Hepatocyte (in vitro differentiated cells): ENCODE measurements at regions not wholly inside any gene's neighbourhood (a gene's known extent, or its start where the extent isn't known, plus 50 kb on each side); places are given as distances from the start of the nearest gene placed in this dataset.
"Not testable (repeated sequence)": the region's sequence is repeated elsewhere in the genome, so short reads cannot be mapped to it uniquely, and the experiment has no call there.

Experiments
- EZH2 ChIP-seq: fragments of 200-600 bp; sonication (generic); IDR thresholded peaks from 2 replicates; pipeline ENCODE4 v1.6.1; 2016; ENCODE audit warnings: antibody characterized with exemption, mild to moderate bottlenecking, borderline replicate concordance
- TF ChIP-seq, protein P1 (sequence below): fragments of 200-600 bp; sonication (generic); IDR thresholded peaks from 2 replicates; pipeline ENCODE4 v1.5.1; 2016; ENCODE audit warnings: antibody characterized with exemption, mild to moderate bottlenecking; ENCODE audit not compliant: poor library complexity

DNA sequence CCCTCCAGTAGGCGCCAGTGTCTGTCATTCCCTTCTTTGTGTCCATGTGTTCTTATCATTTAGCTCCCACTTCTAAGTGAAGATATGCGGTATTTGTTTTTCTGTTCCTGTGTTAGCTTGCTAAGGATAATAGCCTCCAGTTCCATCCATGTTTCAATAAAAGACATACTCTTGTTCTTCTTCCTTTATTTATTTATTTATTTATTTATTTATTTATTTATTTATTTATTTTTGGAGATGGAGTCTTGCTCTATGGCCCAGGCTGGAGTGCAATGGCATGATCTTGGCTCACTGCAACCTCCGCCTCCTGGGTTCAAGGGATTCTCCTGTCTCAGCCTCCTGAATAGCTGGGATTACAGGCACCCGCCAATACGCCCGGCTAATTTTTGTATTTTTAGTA lies 762.6 kb upstream of the CDH10 start:
- TF ChIP-seq, protein P1, sequence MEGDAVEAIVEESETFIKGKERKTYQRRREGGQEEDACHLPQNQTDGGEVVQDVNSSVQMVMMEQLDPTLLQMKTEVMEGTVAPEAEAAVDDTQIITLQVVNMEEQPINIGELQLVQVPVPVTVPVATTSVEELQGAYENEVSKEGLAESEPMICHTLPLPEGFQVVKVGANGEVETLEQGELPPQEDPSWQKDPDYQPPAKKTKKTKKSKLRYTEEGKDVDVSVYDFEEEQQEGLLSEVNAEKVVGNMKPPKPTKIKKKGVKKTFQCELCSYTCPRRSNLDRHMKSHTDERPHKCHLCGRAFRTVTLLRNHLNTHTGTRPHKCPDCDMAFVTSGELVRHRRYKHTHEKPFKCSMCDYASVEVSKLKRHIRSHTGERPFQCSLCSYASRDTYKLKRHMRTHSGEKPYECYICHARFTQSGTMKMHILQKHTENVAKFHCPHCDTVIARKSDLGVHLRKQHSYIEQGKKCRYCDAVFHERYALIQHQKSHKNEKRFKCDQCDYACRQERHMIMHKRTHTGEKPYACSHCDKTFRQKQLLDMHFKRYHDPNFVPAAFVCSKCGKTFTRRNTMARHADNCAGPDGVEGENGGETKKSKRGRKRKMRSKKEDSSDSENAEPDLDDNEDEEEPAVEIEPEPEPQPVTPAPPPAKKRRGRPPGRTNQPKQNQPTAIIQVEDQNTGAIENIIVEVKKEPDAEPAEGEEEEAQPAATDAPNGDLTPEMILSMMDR, result not testable (repeated sequence)
- TF ChIP-seq EZH2, result not testable (repeated sequence)
